ENCODE measurements at regions not wholly inside any gene's neighbourhood (a gene's known extent, or its start where the extent isn't known, plus 50 kb on each side); places are given as distances from the start of the nearest gene placed in this dataset.

DNA sequence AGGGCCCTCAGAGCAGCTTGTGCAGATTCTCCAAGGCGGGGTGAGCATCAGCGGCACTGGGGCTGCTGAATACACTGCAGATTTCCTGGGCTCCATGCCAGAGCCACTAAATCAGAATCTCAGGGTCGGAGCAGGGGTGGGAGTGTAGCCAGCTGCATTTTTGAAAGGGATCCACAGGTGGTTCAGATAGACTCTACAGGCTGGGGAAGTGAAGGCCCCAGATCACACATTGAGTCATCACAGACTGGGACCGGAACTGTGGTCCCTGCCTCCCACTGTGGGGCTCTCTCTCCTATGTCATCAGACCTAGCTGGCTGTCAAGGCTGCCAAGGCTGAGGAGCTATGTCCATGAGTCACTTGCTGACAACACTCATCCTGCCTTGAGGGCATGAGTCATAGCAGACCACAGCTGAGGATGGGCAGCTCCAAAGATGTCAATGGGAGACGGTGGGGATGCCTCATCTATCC is 162.3 kb upstream of the MAMLD1 start (continued):
- TF ChIP-seq, protein P1, sequence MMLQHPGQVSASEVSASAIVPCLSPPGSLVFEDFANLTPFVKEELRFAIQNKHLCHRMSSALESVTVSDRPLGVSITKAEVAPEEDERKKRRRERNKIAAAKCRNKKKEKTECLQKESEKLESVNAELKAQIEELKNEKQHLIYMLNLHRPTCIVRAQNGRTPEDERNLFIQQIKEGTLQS (IDR thresholded peaks at IDR 0.05): peak; percentile 92
- TF ChIP-seq, protein P1 (CRISPR knock-in tag; conservative IDR thresholded peaks at IDR 0.05): no peak
- TF ChIP-seq, protein P2, sequence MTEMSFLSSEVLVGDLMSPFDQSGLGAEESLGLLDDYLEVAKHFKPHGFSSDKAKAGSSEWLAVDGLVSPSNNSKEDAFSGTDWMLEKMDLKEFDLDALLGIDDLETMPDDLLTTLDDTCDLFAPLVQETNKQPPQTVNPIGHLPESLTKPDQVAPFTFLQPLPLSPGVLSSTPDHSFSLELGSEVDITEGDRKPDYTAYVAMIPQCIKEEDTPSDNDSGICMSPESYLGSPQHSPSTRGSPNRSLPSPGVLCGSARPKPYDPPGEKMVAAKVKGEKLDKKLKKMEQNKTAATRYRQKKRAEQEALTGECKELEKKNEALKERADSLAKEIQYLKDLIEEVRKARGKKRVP (CRISPR knock-in tag; IDR thresholded peaks at IDR 0.05): no peak
- TF ChIP-seq, protein P3, sequence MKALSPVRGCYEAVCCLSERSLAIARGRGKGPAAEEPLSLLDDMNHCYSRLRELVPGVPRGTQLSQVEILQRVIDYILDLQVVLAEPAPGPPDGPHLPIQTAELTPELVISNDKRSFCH (CRISPR knock-in tag; IDR thresholded peaks at IDR 0.05): no peak
- TF ChIP-seq, protein P3 (tag; IDR thresholded peaks at IDR 0.05): no peak
- no peak for TF ChIP-seq COPS2 (conservative IDR thresholded peaks at IDR 0.05)
- peak; percentile 57; the same call in 1 of the 2 replicates for TF ChIP-seq SMARCA4 (IDR thresholded peaks at IDR 0.05)
- TF ChIP-seq SIX5 (IDR thresholded peaks at IDR 0.05; ENCODE audit: borderline replicate concordance in 1 of 2, insufficient read depth in 1 of 2, low read depth in 1 of 2, low read length in 2 of 2): no peak
- no peak for TF ChIP-seq PHF20 (IDR thresholded peaks at IDR 0.05; ENCODE audit: partially characterized antibody)
- no peak for TF ChIP-seq ZNF764 (CRISPR knock-in tag; IDR thresholded peaks at IDR 0.05; ENCODE audit: low read depth)
- TF ChIP-seq, protein P4, sequence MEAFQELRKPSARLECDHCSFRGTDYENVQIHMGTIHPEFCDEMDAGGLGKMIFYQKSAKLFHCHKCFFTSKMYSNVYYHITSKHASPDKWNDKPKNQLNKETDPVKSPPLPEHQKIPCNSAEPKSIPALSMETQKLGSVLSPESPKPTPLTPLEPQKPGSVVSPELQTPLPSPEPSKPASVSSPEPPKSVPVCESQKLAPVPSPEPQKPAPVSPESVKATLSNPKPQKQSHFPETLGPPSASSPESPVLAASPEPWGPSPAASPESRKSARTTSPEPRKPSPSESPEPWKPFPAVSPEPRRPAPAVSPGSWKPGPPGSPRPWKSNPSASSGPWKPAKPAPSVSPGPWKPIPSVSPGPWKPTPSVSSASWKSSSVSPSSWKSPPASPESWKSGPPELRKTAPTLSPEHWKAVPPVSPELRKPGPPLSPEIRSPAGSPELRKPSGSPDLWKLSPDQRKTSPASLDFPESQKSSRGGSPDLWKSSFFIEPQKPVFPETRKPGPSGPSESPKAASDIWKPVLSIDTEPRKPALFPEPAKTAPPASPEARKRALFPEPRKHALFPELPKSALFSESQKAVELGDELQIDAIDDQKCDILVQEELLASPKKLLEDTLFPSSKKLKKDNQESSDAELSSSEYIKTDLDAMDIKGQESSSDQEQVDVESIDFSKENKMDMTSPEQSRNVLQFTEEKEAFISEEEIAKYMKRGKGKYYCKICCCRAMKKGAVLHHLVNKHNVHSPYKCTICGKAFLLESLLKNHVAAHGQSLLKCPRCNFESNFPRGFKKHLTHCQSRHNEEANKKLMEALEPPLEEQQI (IDR thresholded peaks at IDR 0.05): no peak
- TF ChIP-seq KAT8 (IDR thresholded peaks at IDR 0.05; ENCODE audit: low read depth): no peak
- TF ChIP-seq HEY1 (CRISPR knock-in tag; IDR thresholded peaks at IDR 0.05; ENCODE audit: borderline replicate concordance): no peak
- no peak for TF ChIP-seq PURB (CRISPR knock-in tag; IDR thresholded peaks at IDR 0.05; ENCODE audit: low read depth)
- TF ChIP-seq, protein P5, sequence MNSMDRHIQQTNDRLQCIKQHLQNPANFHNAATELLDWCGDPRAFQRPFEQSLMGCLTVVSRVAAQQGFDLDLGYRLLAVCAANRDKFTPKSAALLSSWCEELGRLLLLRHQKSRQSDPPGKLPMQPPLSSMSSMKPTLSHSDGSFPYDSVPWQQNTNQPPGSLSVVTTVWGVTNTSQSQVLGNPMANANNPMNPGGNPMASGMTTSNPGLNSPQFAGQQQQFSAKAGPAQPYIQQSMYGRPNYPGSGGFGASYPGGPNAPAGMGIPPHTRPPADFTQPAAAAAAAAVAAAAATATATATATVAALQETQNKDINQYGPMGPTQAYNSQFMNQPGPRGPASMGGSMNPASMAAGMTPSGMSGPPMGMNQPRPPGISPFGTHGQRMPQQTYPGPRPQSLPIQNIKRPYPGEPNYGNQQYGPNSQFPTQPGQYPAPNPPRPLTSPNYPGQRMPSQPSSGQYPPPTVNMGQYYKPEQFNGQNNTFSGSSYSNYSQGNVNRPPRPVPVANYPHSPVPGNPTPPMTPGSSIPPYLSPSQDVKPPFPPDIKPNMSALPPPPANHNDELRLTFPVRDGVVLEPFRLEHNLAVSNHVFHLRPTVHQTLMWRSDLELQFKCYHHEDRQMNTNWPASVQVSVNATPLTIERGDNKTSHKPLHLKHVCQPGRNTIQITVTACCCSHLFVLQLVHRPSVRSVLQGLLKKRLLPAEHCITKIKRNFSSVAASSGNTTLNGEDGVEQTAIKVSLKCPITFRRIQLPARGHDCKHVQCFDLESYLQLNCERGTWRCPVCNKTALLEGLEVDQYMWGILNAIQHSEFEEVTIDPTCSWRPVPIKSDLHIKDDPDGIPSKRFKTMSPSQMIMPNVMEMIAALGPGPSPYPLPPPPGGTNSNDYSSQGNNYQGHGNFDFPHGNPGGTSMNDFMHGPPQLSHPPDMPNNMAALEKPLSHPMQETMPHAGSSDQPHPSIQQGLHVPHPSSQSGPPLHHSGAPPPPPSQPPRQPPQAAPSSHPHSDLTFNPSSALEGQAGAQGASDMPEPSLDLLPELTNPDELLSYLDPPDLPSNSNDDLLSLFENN (IDR thresholded peaks at IDR 0.05; ENCODE audit: low read depth in 2 of 2, low read length in 2 of 2): no peak
- peak; percentile 86 for TF ChIP-seq JUND (IDR thresholded peaks at IDR 0.05; ENCODE audit: borderline replicate concordance, low read depth, low read length)
- TF ChIP-seq JUND (tag; IDR thresholded peaks at IDR 0.05; ENCODE audit: borderline replicate concordance, low read depth, low read length): peak; percentile 78; the same call in 2 of the 3 replicates

Data from K562 (cell line).